HEK293 (cell line): ENCODE measurements at regions not wholly inside any gene's neighbourhood (a gene's known extent, or its start where the extent isn't known, plus 50 kb on each side); places are given as distances from the start of the nearest gene placed in this dataset.

ENCODE experiments used
- CTCF ChIA-PET: fragments of 350-600 bp; formaldehyde crosslinking; extraction: SDS; loops from one replicate; lab custom pipeline; 2021; ENCODE audit warnings: antibody characterized with exemption; lab: Yijun Ruan, JAX
- POLR2A ChIA-PET: fragments of 300-600 bp; formaldehyde crosslinking; extraction: SDS; loops from one replicate; lab custom pipeline; 2020; ENCODE audit warnings: antibody characterized with exemption, inconsistent platforms; lab: Yijun Ruan, JAX
- H3K27ac ChIP-seq: fragments of 200-500 bp; sonication (Bioruptor generic); 2 replicates; pipeline ENCODE4 v1.5.1; 2014; ENCODE audit warnings: low read depth, low read length, control low read depth, inconsistent platforms; ENCODE audit errors: extremely low read depth
- H3K36me3 ChIP-seq, 2 experiments: fragments of 200-500 bp in 1 of 2; sonication (Bioruptor generic) in 1 of 2; 1 replicate in 1 of 2; 2 replicates in 1 of 2; pipeline ENCODE4 v1.5.1; 2014 to 2017; ENCODE audit warnings: inconsistent platforms in 2 of 2, low read length in 2 of 2; ENCODE audit not compliant: control insufficient read depth in 2 of 2, insufficient read depth in 1 of 2
- H3K4me1 ChIP-seq: fragments of 200-500 bp; sonication (Bioruptor generic); 2 replicates; pipeline ENCODE4 v1.5.1; 2014; ENCODE audit warnings: mild to moderate bottlenecking, low read length, inconsistent platforms; ENCODE audit not compliant: control insufficient read depth, insufficient read depth
- H3K4me3 ChIP-seq: 2 replicates; pipeline ENCODE4 v1.5.1; 2011; ENCODE audit warnings: low read depth, mild to moderate bottlenecking, control low read depth, low read length, moderate library complexity
- H3K9me3 ChIP-seq: fragments of 200-500 bp; sonication (Bioruptor generic); 2 replicates; pipeline ENCODE4 v1.5.1; 2014; ENCODE audit warnings: low read depth, low read length, inconsistent platforms; ENCODE audit not compliant: control insufficient read depth, insufficient read depth
- AEBP2 ChIP-seq: fragments of 450-650 bp; formaldehyde crosslinking; IDR thresholded peaks from 2 replicates; pipeline ENCODE4 v1.5.1; 2016; ENCODE audit warnings: missing biosample characterization, missing genetic modification characterization, borderline replicate concordance
- HOXD13 ChIP-seq: sonication (generic); formaldehyde crosslinking; IDR thresholded peaks from 2 replicates; pipeline ENCODE4 v1.8.0; 2022; ENCODE audit warnings: missing genetic modification reagents, borderline replicate concordance
- KLF1 ChIP-seq: fragments of 450-650 bp; formaldehyde crosslinking; IDR thresholded peaks from 2 replicates; pipeline ENCODE4 v1.5.1; 2016; ENCODE audit warnings: missing biosample characterization, missing genetic modification characterization
- MEIS1 ChIP-seq: sonication (generic); formaldehyde crosslinking; IDR thresholded peaks from 2 replicates; pipeline ENCODE4 v1.8.1; 2022; ENCODE audit warnings: missing genetic modification reagents, mild to moderate bottlenecking, borderline replicate concordance
- SETDB1 ChIP-seq: IDR thresholded peaks from one replicate; pipeline ENCODE4 v1.6.1; 2017; ENCODE audit warnings: mild to moderate bottlenecking, low read length, moderate library complexity, mixed read lengths; ENCODE audit not compliant: insufficient read length
- ZFHX2 ChIP-seq: fragments of 450-650 bp; formaldehyde crosslinking; conservative IDR thresholded peaks from 2 replicates; pipeline ENCODE4 v1.5.1; 2016; ENCODE audit warnings: missing biosample characterization, missing genetic modification characterization
- ZNF10 ChIP-seq: fragments of 450-650 bp; formaldehyde crosslinking; IDR thresholded peaks from 2 replicates; pipeline ENCODE4 v1.5.1; 2017; ENCODE audit warnings: missing biosample characterization, missing genetic modification characterization
- ZNF140 ChIP-seq: fragments of 450-650 bp; formaldehyde crosslinking; IDR thresholded peaks from 2 replicates; pipeline ENCODE4 v1.5.1; 2016; ENCODE audit warnings: missing biosample characterization, missing genetic modification characterization
- ZNF146 ChIP-seq: fragments of 450-650 bp; formaldehyde crosslinking; IDR thresholded peaks from 2 replicates; pipeline ENCODE4 v1.5.1; 2016; ENCODE audit warnings: missing biosample characterization, missing genetic modification characterization
- ZNF175 ChIP-seq: fragments of 450-650 bp; formaldehyde crosslinking; IDR thresholded peaks from 2 replicates; pipeline ENCODE4 v1.5.1; 2016; ENCODE audit warnings: missing biosample characterization, missing genetic modification characterization
- ZNF202 ChIP-seq: fragments of 450-650 bp; formaldehyde crosslinking; IDR thresholded peaks from 2 replicates; pipeline ENCODE4 v1.5.1; 2016; ENCODE audit warnings: missing biosample characterization, missing genetic modification characterization, borderline replicate concordance
- ZNF23 ChIP-seq: fragments of 450-650 bp; formaldehyde crosslinking; IDR thresholded peaks from 2 replicates; pipeline ENCODE4 v1.5.1; 2016; ENCODE audit warnings: missing biosample characterization, missing genetic modification characterization, borderline replicate concordance
- ZNF26 ChIP-seq: fragments of 450-650 bp; formaldehyde crosslinking; IDR thresholded peaks from 2 replicates; pipeline ENCODE4 v1.5.1; 2016; ENCODE audit warnings: missing biosample characterization, missing genetic modification characterization
- ZNF266 ChIP-seq: fragments of 450-650 bp; formaldehyde crosslinking; IDR thresholded peaks from 2 replicates; pipeline ENCODE4 v1.5.1; 2016; ENCODE audit warnings: missing biosample characterization, missing genetic modification characterization, low read depth
- ZNF324 ChIP-seq: fragments of 450-650 bp; formaldehyde crosslinking; IDR thresholded peaks from 2 replicates; pipeline ENCODE4 v1.5.1; 2016; ENCODE audit warnings: missing biosample characterization, missing genetic modification characterization
- ZNF416 ChIP-seq: fragments of 450-650 bp; formaldehyde crosslinking; IDR thresholded peaks from 2 replicates; pipeline ENCODE4 v1.5.1; 2016; ENCODE audit warnings: missing biosample characterization, missing genetic modification characterization
- ZNF514 ChIP-seq: fragments of 450-650 bp; formaldehyde crosslinking; IDR thresholded peaks from 2 replicates; pipeline ENCODE4 v1.5.1; 2016; ENCODE audit warnings: missing biosample characterization, missing genetic modification characterization
- ZNF518A ChIP-seq: fragments of 450-650 bp; formaldehyde crosslinking; conservative IDR thresholded peaks from 2 replicates; pipeline ENCODE4 v1.5.1; 2016; ENCODE audit warnings: low read depth, missing biosample characterization, missing genetic modification characterization
- ZNF521 ChIP-seq: fragments of 450-650 bp; formaldehyde crosslinking; IDR thresholded peaks from 2 replicates; pipeline ENCODE4 v1.5.1; 2017; ENCODE audit warnings: missing biosample characterization, mild to moderate bottlenecking, missing genetic modification characterization
- ZNF626 ChIP-seq: fragments of 450-650 bp; sonication (Bioruptor Pico); formaldehyde crosslinking; IDR thresholded peaks from 2 replicates; pipeline ENCODE4 v1.5.1; 2018; ENCODE audit warnings: missing biosample characterization, missing genetic modification characterization, inconsistent platforms
- ZNF707 ChIP-seq: fragments of 450-650 bp; formaldehyde crosslinking; IDR thresholded peaks from 2 replicates; pipeline ENCODE4 v1.5.1; 2016; ENCODE audit warnings: missing biosample characterization, missing genetic modification characterization

GRCh38 chr9:115922444-115922843 is 231.1 kb upstream of the PAPPA start:
- Histone ChIP-seq H3K27ac (no peak overlapping the region), H3K4me1 (peaks cover 5% of the 10 kb centered on the region; the same call in 1 of the 2 replicates), H3K4me3 (no peak overlapping the region), H3K9me3 (no peaks in the 10 kb centered on the region), H3K36me3 (no peaks in the 10 kb centered on the region)
- ChIA-PET CTCF (no interaction called here), POLR2A (no interaction called here)
- no peak for TF ChIP-seq MEIS1 (CRISPR knock-in tag)
- TF ChIP-seq AEBP2 (tag by site-specific recombination), result no peak
- no peak for TF ChIP-seq ZFHX2
- no peak for TF ChIP-seq KLF1
- no peak for TF ChIP-seq ZNF202
- no peak for TF ChIP-seq ZNF518A (tag by site-specific recombination)

- TF ChIP-seq ZNF416 (no peak), ZNF140 (no peak), HOXD13 (CRISPR knock-in tag) (no peak), ZNF514 (tag by site-specific recombination) (no peak)
- H3K36me3 ChIP-seq, result no peaks in the 10 kb centered on the region
- H3K27ac ChIP-seq, result no peak overlapping the region
- ChIA-PET CTCF (no interaction called here), POLR2A (no interaction called here)
- H3K9me3 ChIP-seq, result no peaks in the 10 kb centered on the region
- H3K4me3 ChIP-seq, result no peak overlapping the region
- H3K4me1 ChIP-seq, result peaks cover 5% of the 10 kb centered on the region; the same call in 1 of the 2 replicates
These were observed 230.2 kb upstream of the PAPPA start for GRCh38 chr9:115923410-115923809.

GRCh38 chr9:115923903-115924668 is 229.5 kb upstream of the PAPPA start:
- TF ChIP-seq ZNF521 (tag by site-specific recombination) (no peak), ZNF175 (tag by site-specific recombination) (no peak), ZNF626 (no peak), ZNF266 (tag by site-specific recombination) (no peak), ZNF26 (no peak), SETDB1 (no peak), ZNF10 (tag by site-specific recombination) (no peak), ZNF324 (tag by site-specific recombination) (no peak), ZNF23 (tag by site-specific recombination) (no peak), ZNF146 (tag by site-specific recombination) (no peak), ZNF707 (tag by site-specific recombination) (no peak)
- no peak overlapping the region for H3K27ac ChIP-seq
- no peaks in the 10 kb centered on the region for H3K36me3 ChIP-seq
- H3K9me3 ChIP-seq, result no peaks in the 10 kb centered on the region
- peaks cover 5% of the 10 kb centered on the region; the same call in 1 of the 2 replicates for H3K4me1 ChIP-seq
- ChIA-PET POLR2A (no interaction called here), CTCF (interaction anchor here (0.8 kb wide), 1 partner anchor 168 kb away, joined by 3 read pairs; no protein-coding TSS in a partner anchor)
- H3K4me3 ChIP-seq, result no peak overlapping the region
